Sigmoid colon (tissue), 4 donors: ENCODE measurements at regions not wholly inside any gene's neighbourhood (a gene's known extent, or its start where the extent isn't known, plus 50 kb on each side); places are given as distances from the start of the nearest gene placed in this dataset.

Source experiments
- CTCF ChIP-seq, 4 experiments: fragments of 450-650 bp in 3 of 4; fragments of 200-600 bp in 1 of 4; IDR thresholded peaks; one replicate each; pipeline ENCODE4 v1.5.1; 2016 to 2019; ENCODE audit warnings: antibody characterized with exemption in 4 of 4, mild to moderate bottlenecking in 3 of 4, moderate library complexity in 2 of 4
- POLR2A ChIP-seq, 2 donors: fragments of 450-650 bp; IDR thresholded peaks; one replicate each; pipeline ENCODE4 v1.6.1; 2016; ENCODE audit warnings: antibody characterized with exemption in 2 of 2, mild to moderate bottlenecking in 2 of 2, moderate library complexity in 2 of 2
- POLR2AphosphoS5 ChIP-seq, 4 donors: sonication (generic); formaldehyde crosslinking; IDR thresholded peaks; one replicate each; pipeline ENCODE4 v1.6.1; 2017; ENCODE audit warnings: antibody characterized with exemption in 4 of 4

GRCh38 chrX:26822448-26822847, 606.5 kb downstream of the MAGEB5 start:
- TF ChIP-seq CTCF (IDR thresholded peaks at IDR 0.05) (no peak), POLR2A (IDR thresholded peaks at IDR 0.05) (no peak), POLR2AphosphoS5 (IDR thresholded peaks at IDR 0.05) (no peak)
